ENCODE measurements at regions not wholly inside any gene's neighbourhood (a gene's known extent, or its start where the extent isn't known, plus 50 kb on each side); places are given as distances from the start of the nearest gene placed in this dataset.

DNA sequence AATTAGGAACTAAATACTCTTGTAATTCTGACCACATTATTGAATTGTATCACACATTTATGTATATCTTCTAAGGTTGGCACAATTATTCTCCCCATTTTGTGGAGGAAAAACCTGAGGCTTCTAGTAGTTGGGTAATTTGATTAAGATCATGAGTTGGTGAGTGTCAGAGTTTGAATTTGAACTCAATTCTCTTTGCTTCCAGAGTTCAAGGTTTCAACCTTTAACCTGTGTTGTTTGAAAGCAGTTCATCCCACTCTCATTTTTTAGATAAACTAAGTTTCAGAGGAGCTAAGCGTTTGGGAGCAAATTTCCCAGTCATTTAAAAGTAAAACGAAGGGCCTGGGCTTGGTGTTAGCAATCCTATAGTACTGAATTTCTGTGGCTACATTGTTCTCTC lies 293.4 kb downstream of the ADGRL2 start:
- TF ChIP-seq, protein P1, sequence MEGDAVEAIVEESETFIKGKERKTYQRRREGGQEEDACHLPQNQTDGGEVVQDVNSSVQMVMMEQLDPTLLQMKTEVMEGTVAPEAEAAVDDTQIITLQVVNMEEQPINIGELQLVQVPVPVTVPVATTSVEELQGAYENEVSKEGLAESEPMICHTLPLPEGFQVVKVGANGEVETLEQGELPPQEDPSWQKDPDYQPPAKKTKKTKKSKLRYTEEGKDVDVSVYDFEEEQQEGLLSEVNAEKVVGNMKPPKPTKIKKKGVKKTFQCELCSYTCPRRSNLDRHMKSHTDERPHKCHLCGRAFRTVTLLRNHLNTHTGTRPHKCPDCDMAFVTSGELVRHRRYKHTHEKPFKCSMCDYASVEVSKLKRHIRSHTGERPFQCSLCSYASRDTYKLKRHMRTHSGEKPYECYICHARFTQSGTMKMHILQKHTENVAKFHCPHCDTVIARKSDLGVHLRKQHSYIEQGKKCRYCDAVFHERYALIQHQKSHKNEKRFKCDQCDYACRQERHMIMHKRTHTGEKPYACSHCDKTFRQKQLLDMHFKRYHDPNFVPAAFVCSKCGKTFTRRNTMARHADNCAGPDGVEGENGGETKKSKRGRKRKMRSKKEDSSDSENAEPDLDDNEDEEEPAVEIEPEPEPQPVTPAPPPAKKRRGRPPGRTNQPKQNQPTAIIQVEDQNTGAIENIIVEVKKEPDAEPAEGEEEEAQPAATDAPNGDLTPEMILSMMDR (conservative IDR thresholded peaks at IDR 0.05; ENCODE audit: low read depth, low read length), result no peak
- TF ChIP-seq EZH2 (IDR thresholded peaks at IDR 0.05; ENCODE audit: borderline replicate concordance, low read depth, low read length, poor library complexity, severe bottlenecking), result no peak

Measured in A673 (cell line).